GM21423 (cell line): ENCODE measurements at regions not wholly inside any gene's neighbourhood (a gene's known extent, or its start where the extent isn't known, plus 50 kb on each side); places are given as distances from the start of the nearest gene placed in this dataset.
"Not testable (repeated sequence)": the region's sequence is repeated elsewhere in the genome, so short reads cannot be mapped to it uniquely, and the experiment has no call there.

Experiments used
- ATAC-seq: cut with Tn5 transposase; IDR thresholded peaks from one replicate; pipeline ENCODE4 v1.9.1; 2021; ENCODE audit warnings: mild to moderate bottlenecking, moderate library complexity; ENCODE audit not compliant: unreplicated experiment

DNA sequence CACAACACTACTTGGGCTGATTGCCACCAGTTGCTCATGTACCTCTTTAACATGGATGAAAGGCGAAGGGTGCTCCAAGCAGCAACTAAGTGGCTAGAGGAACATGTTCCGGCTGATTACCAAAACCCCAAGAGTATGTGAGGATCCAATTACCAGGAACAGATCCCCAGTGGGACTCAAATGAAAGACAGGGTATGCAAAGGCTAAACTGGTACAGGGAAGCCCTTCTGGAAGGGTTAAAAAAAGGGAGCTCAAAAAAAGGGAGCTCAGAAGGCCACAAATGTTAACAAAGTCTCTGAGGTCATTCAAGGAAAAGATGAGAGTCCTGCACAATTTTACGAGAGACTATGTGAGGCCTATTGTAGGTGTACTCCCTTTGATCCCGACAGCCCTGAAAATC is 604.7 kb downstream of the UQCRFS1 start:
- ATAC-seq: no peak

DNA sequence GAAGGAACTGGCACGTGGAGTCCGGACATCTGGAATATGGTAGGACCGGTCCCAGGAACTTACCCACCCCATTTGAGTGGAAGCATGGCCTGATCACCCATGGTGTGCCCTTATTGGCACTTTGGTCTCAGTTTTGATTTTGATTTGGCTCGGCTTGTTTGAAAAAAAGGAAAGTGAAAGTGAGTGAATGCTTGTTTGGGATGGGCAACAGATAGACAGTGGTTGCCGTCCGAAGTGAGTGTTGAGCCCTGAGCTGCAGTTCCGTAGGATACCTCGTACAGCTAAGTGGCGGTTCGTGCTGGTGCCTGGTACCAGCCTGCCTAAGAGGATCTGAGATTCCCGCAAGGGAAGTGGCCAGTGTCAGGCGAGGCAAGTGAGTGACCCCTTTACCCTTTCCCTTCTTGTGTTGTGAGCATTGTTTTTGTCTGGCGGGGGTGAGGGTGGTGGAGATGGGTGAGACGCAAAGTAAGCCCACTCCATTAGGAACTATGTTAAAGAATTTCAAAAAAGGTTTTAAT is 605.8 kb downstream of the UQCRFS1 start:
- no peak for ATAC-seq

- ATAC-seq: no peak
Measured at GRCh38 chr19:28606269-28607032, 606.5 kb downstream of the UQCRFS1 start.

DNA sequence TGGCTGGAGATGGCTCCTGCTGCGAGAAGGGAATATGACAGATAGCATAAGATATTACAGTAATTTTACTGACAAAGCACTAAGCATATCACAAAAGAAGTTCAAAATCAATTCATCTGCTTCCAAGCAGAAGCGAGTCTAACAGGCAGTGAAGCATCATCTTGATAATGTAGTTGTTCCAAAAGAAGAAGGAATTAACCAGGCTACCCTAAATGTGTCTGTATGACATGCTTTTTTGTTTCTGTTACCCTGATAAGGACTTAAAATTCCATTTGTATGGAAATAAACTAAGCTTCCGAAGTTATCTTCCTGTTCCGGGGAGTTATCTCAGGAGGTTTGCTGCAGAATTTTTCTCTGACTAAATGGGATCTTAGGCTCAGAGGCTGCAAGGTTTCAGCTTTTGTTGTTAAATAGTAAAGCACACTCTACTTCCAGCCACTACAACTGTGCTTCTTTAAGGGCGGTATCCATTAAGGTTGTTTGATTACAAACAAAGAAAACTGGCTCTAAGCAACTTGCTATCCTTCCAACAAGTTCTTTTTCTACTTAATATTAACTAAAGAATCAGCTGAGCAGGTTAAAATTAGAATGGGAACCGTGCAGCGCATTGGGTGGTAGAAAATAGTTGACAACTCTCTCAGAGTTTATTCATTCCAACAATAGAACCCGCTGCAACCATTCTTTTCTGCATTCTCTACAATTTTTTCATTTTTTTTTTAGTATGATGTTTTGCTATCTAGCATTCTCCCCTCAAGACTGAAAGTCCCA is 607.3 kb downstream of the UQCRFS1 start:
- no peak for ATAC-seq

- ATAC-seq: no peak
Measured at GRCh38 chr19:28603453-28603852, 609.5 kb downstream of the UQCRFS1 start.

DNA sequence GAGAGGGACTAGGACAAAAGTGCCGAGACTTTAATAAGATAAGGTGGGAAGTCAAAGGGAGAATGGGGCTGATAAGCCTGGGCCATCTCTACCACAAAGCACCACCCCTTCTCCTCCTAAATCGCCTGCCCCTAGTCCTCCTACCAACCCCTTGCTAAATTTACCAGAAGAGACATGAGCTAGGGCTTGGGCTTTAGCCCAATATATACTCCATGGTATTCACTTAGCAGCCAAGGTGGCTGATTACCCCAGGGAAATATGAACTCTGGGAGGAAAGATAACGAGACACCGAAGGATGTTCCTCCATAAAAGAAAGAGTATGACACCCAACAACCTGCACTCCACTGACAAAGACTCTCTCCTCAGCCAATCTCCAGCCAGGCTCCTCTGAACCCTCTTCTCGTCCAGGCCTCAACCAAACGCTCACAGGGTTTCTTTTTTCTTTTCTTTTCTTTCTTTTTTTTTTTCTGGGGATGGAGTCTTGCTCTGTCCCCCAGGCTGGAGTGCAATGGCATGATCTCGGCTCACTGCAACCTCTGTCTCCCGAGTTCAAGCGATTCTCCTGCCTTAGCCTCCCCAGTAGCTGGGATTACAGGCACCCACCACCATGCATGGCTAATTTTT is 610.2 kb downstream of the UQCRFS1 start:
- ATAC-seq: no peak

- no peak for ATAC-seq
Measured at GRCh38 chr19:28601723-28602440, 611.1 kb downstream of the UQCRFS1 start.

DNA sequence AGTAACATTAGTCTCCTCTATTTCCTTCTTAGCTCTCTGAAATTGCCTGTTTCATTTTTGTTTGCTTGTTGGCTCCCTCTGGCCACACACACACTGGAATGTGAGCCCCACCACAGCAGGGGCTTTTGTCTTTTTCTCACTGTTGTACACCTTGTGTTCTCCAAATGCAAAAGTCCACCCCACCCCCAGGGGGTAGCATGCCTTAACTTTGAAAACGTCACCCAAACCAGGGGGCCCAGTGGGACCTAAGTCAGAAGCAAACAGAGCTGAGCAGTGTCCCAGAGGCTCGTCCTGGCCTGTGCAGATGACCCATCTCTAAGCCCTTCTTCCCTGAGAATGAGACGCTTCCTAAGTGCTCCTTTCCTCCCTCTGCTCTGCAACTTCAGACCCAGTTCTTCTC is 614.1 kb downstream of the UQCRFS1 start:
- no peak for ATAC-seq

DNA sequence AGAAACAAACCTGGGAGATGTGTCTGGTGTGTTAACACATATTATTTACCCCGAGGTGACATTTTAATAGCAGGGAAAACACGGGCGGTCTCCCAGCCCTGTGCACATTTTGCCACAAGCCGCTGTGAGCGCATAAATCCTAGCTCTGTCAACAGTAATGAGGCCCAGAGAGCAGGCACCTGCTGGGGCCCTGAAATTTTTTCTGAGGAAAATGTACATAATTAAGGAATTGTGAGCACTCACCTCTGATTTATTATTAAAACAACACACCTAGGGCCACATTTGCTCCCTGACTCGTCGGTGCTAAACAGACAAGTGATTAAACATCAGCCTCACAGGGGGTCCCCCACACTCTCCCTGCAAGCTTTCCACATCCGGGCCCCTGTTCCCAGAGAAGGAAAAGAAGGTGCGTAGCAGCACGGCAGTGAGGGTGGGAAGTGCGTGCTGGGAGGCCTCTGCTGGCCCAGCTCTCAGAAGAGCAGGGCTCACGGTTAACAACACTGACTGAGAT is 616.3 kb downstream of the UQCRFS1 start:
- ATAC-seq: no peak

DNA sequence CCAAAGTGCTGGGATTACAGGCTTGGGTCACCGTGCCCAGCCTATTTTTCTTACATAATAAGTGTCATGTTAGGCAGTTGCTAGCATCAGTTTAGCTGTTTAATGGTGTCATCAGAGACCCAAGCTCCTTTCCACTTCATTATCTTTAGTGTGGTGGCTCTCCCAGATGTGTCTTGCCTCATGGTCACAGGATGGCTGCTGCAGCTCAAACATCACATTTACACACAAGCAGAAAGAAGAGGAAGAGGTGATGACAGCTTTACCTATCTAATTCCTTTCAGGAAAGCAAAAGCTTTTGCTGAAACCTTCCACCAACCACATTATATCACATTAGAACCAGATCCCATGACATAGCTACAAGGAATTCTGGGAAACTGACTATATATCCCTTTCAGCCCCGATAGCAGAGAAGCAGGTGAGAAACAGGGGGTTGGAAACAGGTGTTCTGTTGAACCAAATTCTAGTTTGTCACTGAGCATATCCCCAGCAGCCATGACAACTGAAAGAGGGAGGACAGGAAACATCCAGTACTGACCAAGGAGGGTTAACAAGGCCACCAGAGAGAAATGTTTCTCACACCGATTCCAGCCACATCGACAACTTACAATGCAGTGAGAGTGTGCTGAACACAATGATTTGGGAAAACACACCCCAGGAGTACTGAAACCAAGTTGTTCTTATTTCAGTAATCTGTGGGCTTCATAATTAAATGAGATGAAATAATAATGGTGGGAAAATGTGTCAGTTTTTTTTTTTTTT is 617.0 kb downstream of the UQCRFS1 start:
- no peak for ATAC-seq

DNA sequence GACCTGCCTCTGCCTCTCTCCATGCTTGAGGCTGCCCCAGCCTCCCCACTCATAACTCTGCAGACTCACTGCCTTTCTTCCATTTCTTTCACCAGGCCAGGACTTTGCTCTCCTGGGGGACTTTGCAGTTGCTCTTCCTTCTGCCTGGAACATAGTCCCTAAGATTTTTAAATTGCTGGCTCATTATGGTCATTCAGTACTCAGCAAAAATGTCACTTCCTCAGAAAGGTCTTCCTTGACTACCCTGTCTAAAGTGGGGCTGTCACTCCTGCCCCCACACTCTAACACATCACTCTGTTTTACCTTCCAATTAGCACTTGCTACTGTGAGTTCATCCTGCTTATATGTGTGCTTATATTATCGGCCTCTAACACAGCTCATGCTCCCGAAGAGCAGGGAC is 618.2 kb downstream of the UQCRFS1 start:
- no peak for ATAC-seq

DNA sequence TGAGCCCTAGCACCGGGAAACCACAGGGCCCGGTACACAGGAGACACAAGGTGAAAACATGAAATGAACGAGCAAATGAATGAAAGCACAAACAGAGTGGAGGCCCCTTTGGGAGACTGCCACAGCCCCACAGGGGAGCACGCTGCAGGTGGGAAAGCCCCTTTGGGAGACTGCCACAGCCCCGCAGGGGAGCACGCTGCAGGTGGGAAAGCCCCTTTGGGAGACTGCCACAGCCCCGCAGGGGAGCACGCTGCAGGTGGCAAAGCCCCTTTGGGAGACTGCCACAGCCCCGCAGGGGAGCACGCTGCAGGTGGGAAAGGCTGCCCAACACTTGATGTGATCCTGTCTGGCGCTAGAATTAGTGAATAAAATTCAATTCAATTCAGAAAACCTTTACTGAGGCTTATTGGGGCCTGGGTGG is 623.0 kb downstream of the UQCRFS1 start:
- ATAC-seq: not testable (repeated sequence)

DNA sequence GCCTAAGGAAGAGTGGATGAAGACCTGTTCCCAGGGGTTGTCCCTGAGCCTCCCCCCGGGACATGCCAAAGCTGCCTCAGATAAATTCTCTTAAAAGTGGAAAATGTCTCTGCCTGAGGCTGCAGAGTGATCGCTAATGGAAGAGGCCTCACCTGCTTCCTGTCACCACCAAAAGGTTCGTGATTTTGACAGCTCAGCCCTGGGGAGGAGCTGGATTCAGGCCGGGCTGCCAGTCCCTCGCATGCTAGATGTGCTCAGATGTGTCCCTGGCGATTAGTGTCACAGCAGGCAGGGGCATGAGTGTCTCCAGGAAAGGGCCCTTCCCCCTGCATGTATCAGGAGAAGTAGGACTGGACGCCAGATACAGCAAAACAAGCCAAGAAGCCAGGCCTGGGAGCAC is 626.5 kb downstream of the UQCRFS1 start:
- no peak for ATAC-seq

DNA sequence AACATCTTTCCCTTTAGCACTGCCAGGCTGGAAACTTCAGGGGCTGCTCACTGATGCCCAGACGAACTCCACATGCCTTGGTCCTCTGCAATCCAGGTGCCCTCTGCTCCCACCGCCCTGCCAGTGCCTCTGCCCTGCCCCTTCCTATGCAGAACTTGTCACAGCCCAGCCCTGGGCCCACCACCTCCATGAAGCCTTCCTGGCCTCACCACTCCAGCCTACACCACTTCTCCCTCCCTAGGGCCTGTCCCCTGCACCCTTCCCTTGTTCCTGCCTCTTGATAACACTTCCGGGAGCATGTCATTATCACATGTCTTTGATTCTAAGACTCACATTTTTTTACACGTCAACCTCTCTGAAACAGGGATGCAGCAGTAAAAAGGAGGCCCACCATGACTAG is 627.2 kb downstream of the UQCRFS1 start:
- ATAC-seq: no peak

DNA sequence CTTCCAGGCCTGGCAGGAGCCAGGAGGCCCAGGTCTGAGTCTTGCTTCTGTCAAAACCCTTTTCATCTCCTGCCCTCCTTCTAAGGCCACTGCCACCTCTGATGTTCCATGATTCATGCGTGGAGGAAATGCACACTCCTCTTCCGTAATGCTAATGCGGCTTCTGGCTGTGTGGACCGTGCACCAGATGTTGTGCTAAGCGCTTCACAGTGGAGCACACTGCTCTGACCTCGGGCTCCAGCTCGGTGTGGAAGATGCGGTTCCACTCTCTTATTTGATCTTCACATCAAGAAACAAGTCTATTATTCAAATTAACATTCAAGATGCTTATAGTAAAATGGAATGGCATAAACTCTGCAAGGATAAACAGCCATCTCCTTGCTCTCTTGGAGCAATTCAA is 629.2 kb downstream of the UQCRFS1 start:
- ATAC-seq: no peak

- no peak for ATAC-seq
Measured at GRCh38 chr19:28583242-28583641, 629.7 kb downstream of the UQCRFS1 start.

- no peak for ATAC-seq
Measured at GRCh38 chr19:28582796-28583195, 630.2 kb downstream of the UQCRFS1 start.

DNA sequence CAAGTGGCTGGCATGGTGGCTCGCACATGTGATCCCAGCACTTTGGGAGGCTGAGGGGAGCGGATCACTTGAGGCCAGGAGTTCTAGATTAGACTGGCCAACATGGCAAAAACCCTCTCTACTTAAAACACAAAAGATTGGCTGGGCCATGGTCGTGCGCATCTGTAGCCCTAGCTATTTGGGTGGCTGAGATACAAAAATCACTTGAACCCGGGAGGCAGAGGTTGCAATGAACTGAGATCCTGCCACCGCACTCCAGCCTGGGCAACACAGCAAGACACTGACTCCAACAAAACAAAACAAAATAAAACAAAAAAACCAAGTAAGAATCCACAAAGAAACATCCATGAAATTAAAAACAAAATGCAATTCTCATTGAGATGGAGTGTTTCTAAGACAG is 630.6 kb downstream of the UQCRFS1 start:
- no peak for ATAC-seq

DNA sequence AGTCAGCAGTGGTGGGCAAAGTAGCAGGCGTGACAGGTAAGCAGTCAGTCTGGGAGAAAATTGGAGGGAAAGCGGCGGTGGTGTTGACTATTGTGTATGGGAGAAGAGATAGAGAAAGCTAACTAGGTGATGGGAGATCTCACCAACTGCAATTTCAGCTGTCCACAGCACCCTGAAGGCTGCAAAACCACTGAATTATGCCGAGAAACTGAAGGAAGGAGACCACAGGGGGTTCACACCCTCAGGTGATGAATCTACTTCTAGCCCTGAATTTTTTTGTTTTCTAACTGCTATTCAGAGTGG is 631.5 kb downstream of the UQCRFS1 start:
- no peak for ATAC-seq

DNA sequence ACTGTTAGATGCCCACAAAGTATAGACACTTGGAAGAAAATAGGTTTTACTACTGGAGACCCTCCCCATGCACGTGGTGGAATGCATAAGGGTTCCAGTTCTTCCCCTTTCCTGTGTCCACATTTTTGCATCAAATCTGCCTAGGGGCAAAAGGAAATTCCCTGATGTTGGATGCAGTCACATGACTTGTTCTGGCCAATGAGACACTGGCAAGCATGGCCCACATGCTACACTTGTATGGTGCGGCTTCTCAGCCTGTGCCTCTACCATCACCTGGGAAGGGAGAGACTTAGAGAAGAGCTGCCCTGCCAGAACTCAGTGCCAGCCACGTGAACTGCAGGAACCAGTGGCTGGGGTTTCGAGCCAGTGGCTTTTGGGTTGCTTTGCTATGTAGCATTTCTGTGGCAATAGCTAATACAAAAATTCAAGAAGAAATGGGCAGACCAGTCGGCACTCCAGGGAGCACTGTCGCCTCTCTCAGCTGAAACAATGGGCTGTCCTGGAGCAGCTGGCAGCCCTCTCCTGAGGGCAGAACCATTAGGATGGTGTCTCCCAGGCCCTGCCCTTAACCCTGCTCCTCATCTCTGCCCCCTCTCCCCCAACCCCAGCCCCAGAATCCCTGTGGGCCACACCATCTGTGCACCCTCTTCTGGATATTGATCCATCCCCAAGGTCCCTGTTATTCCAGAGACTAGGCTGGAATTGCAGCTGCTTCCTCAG is 634.0 kb downstream of the UQCRFS1 start:
- no peak for ATAC-seq
